ENCODE measurements at regions not wholly inside any gene's neighbourhood (a gene's known extent, or its start where the extent isn't known, plus 50 kb on each side); places are given as distances from the start of the nearest gene placed in this dataset.

DNA sequence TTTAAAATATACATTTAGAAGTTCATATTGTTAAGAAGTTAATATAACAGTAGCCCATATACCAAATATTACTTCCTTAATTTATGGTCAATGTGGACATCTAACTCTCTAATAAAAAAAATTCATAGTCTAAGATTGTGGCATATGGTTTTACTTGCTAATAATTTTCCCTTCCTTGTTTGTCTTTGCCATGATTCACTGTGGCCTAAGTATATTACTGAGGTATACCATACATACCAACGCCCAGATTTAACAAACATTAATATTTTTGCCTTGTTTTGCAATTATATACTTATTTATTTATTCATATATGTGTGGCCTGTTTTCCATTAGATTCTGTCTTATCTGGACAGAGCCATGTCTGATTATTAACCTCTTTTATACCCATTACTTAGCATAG is 54.6 kb upstream of the CCDC150 start:
- Histone ChIP-seq H3K4me2 (ENCODE audit: low read length) (no peak overlapping the region), H3K36me3 (ENCODE audit: insufficient read depth, low read length) (no peaks in the 10 kb centered on the region), H3K79me2 (ENCODE audit: insufficient read depth, low read length) (peaks cover 8% of the 10 kb centered on the region), H3K4me3 (ENCODE audit: insufficient read depth, low read depth, low read length) (no peak overlapping the region), H3K27me3 (ENCODE audit: insufficient read depth, low read length) (no peaks in the 10 kb centered on the region), H4K20me1 (ENCODE audit: insufficient read depth, low read length) (no peaks in the 10 kb centered on the region), H3K27ac (ENCODE audit: low read depth, low read length) (no peak overlapping the region), H3K9ac (ENCODE audit: low read length) (no peak overlapping the region), H3K9me3 (ENCODE audit: insufficient read depth, low read depth, low read length) (no peaks in the 10 kb centered on the region), H2AFZ (ENCODE audit: low read depth, low read length) (no peak overlapping the region), H3K4me1 (ENCODE audit: insufficient read depth, low read length) (peaks cover 4% of the 10 kb centered on the region)
- no peak for TF ChIP-seq CTCF (IDR thresholded peaks at IDR 0.05; ENCODE audit: insufficient read depth, low read depth, low read length)
- TF ChIP-seq EZH2 (IDR thresholded peaks at IDR 0.05; ENCODE audit: insufficient read depth, low read length) = no peak
- H3K27ac Mint-ChIP-seq (ENCODE audit: unreplicated experiment) = no peak overlapping the region
- no peaks in the 10 kb centered on the region for H3K4me1 Mint-ChIP-seq (ENCODE audit: low read depth, unreplicated experiment)
- no peaks in the 10 kb centered on the region for H3K36me3 Mint-ChIP-seq (ENCODE audit: low read depth, unreplicated experiment)
- FAIRE-seq = no peak
- no peaks in the 10 kb centered on the region for H3K9me3 Mint-ChIP-seq (ENCODE audit: unreplicated experiment)
- no peak for DNase-seq (ENCODE audit: low read depth)
- no peak overlapping the region for H3K4me3 Mint-ChIP-seq (ENCODE audit: unreplicated experiment)
- H3K27me3 Mint-ChIP-seq (ENCODE audit: low read depth, unreplicated experiment) = no peaks in the 10 kb centered on the region

DNA sequence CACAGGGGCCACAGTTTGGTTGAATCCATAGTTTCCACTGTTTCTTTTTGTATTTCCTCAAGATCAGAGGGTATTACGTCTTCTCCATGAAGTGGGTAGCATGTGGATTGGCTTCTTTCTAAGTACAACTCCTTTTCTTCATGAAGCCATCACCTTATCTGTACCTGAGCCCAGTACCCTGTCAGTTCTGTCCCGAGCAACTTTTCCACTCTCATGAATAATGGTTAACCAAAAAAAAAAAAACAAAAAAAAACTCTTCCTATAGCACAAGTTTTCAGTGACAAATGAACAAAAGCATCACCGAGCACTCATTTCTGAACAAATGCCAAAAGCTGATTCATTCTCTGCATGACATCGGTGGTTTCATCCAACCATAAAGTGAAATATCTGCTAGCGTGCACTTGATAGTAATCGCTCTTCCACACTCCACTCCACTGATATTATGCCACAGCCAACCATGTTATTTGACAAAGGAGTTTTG is 53.0 kb upstream of the CCDC150 start:
- no peaks in the 10 kb centered on the region for H4K20me1 ChIP-seq (ENCODE audit: insufficient read depth, low read length)
- peak overlapping the region; percentile 51 for H3K4me2 ChIP-seq (ENCODE audit: low read length)
- peaks cover 3% of the 10 kb centered on the region for H3K27me3 Mint-ChIP-seq (ENCODE audit: low read depth, unreplicated experiment)
- DNase-seq (ENCODE audit: low read depth) (peak; percentile 88), FAIRE-seq (peak; percentile 55)
- TF ChIP-seq CTCF (IDR thresholded peaks at IDR 0.05; ENCODE audit: insufficient read depth, low read depth, low read length) (no peak), EZH2 (IDR thresholded peaks at IDR 0.05; ENCODE audit: insufficient read depth, low read length) (no peak)
- H3K4me3 Mint-ChIP-seq (ENCODE audit: unreplicated experiment) = no peak overlapping the region
- no peaks in the 10 kb centered on the region for H3K9me3 Mint-ChIP-seq (ENCODE audit: unreplicated experiment)
- no peak overlapping the region for H3K4me3 ChIP-seq (ENCODE audit: insufficient read depth, low read depth, low read length)
- no peaks in the 10 kb centered on the region for H3K4me1 Mint-ChIP-seq (ENCODE audit: low read depth, unreplicated experiment)
- peaks cover 4% of the 10 kb centered on the region for H3K4me1 ChIP-seq (ENCODE audit: insufficient read depth, low read length)
- H3K27ac Mint-ChIP-seq (ENCODE audit: unreplicated experiment) = no peak overlapping the region
- no peaks in the 10 kb centered on the region for H3K9me3 ChIP-seq (ENCODE audit: insufficient read depth, low read depth, low read length)
- H3K36me3 Mint-ChIP-seq (ENCODE audit: low read depth, unreplicated experiment) = no peaks in the 10 kb centered on the region
- no peak overlapping the region for H3K27ac ChIP-seq (ENCODE audit: low read depth, low read length)
- H3K9ac ChIP-seq (ENCODE audit: low read length) = no peak overlapping the region
- H2AFZ ChIP-seq (ENCODE audit: low read depth, low read length) = no peak overlapping the region
- H3K79me2 ChIP-seq (ENCODE audit: insufficient read depth, low read length) = peaks cover 8% of the 10 kb centered on the region
- no peaks in the 10 kb centered on the region for H3K36me3 ChIP-seq (ENCODE audit: insufficient read depth, low read length)
- H3K27me3 ChIP-seq (ENCODE audit: insufficient read depth, low read length) = no peaks in the 10 kb centered on the region

- Histone ChIP-seq H3K4me2 (ENCODE audit: low read length) (peak overlapping the region; percentile 51), H3K27ac (ENCODE audit: low read depth, low read length) (no peak overlapping the region)
- TF ChIP-seq CTCF (IDR thresholded peaks at IDR 0.05; ENCODE audit: insufficient read depth, low read depth, low read length) (no peak), EZH2 (IDR thresholded peaks at IDR 0.05; ENCODE audit: insufficient read depth, low read length) (no peak)
Observed at GRCh38 chr2:196587056-196587455, 52.5 kb upstream of the CCDC150 start.

More at GRCh38 chr2:196587056-196587455, 52.5 kb upstream of the CCDC150 start:
- H2AFZ ChIP-seq (ENCODE audit: low read depth, low read length) = no peak overlapping the region
- Mint-ChIP-seq H3K9me3 (ENCODE audit: unreplicated experiment) (no peaks in the 10 kb centered on the region), H3K27ac (ENCODE audit: unreplicated experiment) (no peak overlapping the region), H3K36me3 (ENCODE audit: low read depth, unreplicated experiment) (no peaks in the 10 kb centered on the region), H3K4me1 (ENCODE audit: low read depth, unreplicated experiment) (no peaks in the 10 kb centered on the region), H3K4me3 (ENCODE audit: unreplicated experiment) (no peak overlapping the region), H3K27me3 (ENCODE audit: low read depth, unreplicated experiment) (peaks cover 3% of the 10 kb centered on the region)
- H3K36me3 ChIP-seq (ENCODE audit: insufficient read depth, low read length) = no peaks in the 10 kb centered on the region
- no peaks in the 10 kb centered on the region for H4K20me1 ChIP-seq (ENCODE audit: insufficient read depth, low read length)
- H3K9me3 ChIP-seq (ENCODE audit: insufficient read depth, low read depth, low read length) = no peaks in the 10 kb centered on the region
- peaks cover 8% of the 10 kb centered on the region for H3K79me2 ChIP-seq (ENCODE audit: insufficient read depth, low read length)
- no peak overlapping the region for H3K9ac ChIP-seq (ENCODE audit: low read length)
- DNase-seq (ENCODE audit: low read depth) (no peak), FAIRE-seq (no peak)
- no peaks in the 10 kb centered on the region for H3K27me3 ChIP-seq (ENCODE audit: insufficient read depth, low read length)
- peaks cover 4% of the 10 kb centered on the region for H3K4me1 ChIP-seq (ENCODE audit: insufficient read depth, low read length)
- H3K4me3 ChIP-seq (ENCODE audit: insufficient read depth, low read depth, low read length) = no peak overlapping the region
